PC-3 (cell line): ENCODE measurements at regions not wholly inside any gene's neighbourhood (a gene's known extent, or its start where the extent isn't known, plus 50 kb on each side); places are given as distances from the start of the nearest gene placed in this dataset.
"Not testable (repeated sequence)": the region's sequence is repeated elsewhere in the genome, so short reads cannot be mapped to it uniquely, and the experiment has no call there.

Experiments
- ATAC-seq: fragments of 200-7000 bp; cut with Tn5 transposase; 2 replicates; pipeline ENCODE4 v1.9.1; 2020; ENCODE audit warnings: mild to moderate bottlenecking, moderate library complexity
- BruUV-seq: library from RNA; stranded (reverse); fragments of 400-500 nt; replicated peaks from 2 replicates; lab custom pipeline; 2021; lab: Mats Ljungman, UMichigan
- CTCF ChIA-PET: fragments of 300-600 bp; sonication (Branson Sonifier 250); formaldehyde crosslinking; loops from one replicate; lab custom pipeline; 2022; ENCODE audit warnings: antibody characterized with exemption; lab: Charles Lee
- POLR2A ChIA-PET: fragments of 300-600 bp; sonication (Branson Sonifier 250); formaldehyde crosslinking; loops from one replicate; lab custom pipeline; 2022; ENCODE audit warnings: antibody characterized with exemption; ENCODE audit not compliant: unreplicated experiment; lab: Charles Lee
- DNase-seq: peaks from one replicate; pipeline ENCODE4 v3.0.0-alpha.2; 2015
- H2AFZ ChIP-seq: fragments of 300-600 bp; sonication (generic); 2 replicates; pipeline ENCODE4 v1.6.0; 2016; ENCODE audit warnings: antibody characterized with exemption, low read length
- H3F3A ChIP-seq: fragments of 300-600 bp; sonication (generic); one replicate; pipeline ENCODE4 v1.6.0; 2017; ENCODE audit warnings: antibody characterized with exemption, low read length, control low read depth, mild to moderate bottlenecking; ENCODE audit not compliant: unreplicated experiment
- H3K27ac ChIP-seq: fragments of 300-600 bp; sonication (generic); 2 replicates; pipeline ENCODE4 v1.5.1; 2016; ENCODE audit warnings: mild to moderate bottlenecking, low read length
- H3K27me3 ChIP-seq: fragments of 300-600 bp; sonication (generic); 2 replicates; pipeline ENCODE4 v1.6.1; 2016; ENCODE audit warnings: low read length, mixed read lengths
- H3K36me3 ChIP-seq: fragments of 300-600 bp; sonication (generic); 2 replicates; pipeline ENCODE4 v1.6.1; 2016; ENCODE audit warnings: low read depth, mixed run types, low read length, mixed read lengths
- H3K4me1 ChIP-seq: fragments of 300-600 bp; sonication (generic); 2 replicates; pipeline ENCODE4 v1.5.1; 2016; ENCODE audit warnings: low read length; ENCODE audit not compliant: insufficient read depth
- H3K4me2 ChIP-seq: fragments of 300-600 bp; sonication (generic); 2 replicates; pipeline ENCODE4 v1.6.0; 2016; ENCODE audit warnings: low read length
- H3K4me3 ChIP-seq: fragments of 300-600 bp; sonication (generic); 2 replicates; pipeline ENCODE4 v1.5.1; 2016; ENCODE audit warnings: mild to moderate bottlenecking, low read length, mixed read lengths
- H3K79me2 ChIP-seq: fragments of 300-600 bp; sonication (generic); 2 replicates; pipeline ENCODE4 v1.6.1; 2017; ENCODE audit warnings: low read length, mixed read lengths
- H3K9ac ChIP-seq: fragments of 300-600 bp; sonication (generic); 2 replicates; pipeline ENCODE4 v1.6.0; 2016; ENCODE audit warnings: mild to moderate bottlenecking, low read length
- H3K9me2 ChIP-seq: fragments of 300-600 bp; sonication (generic); replicated peaks from 2 replicates; pipeline ENCODE4 v1.6.1; 2016; ENCODE audit warnings: mixed run types, low read length, mixed read lengths
- H3K9me3 ChIP-seq: fragments of 300-600 bp; sonication (generic); 2 replicates; pipeline ENCODE4 v1.6.1; 2016; ENCODE audit warnings: low read length, mixed read lengths
- H4K20me1 ChIP-seq: fragments of 300-600 bp; sonication (generic); 2 replicates; pipeline ENCODE4 v1.6.1; 2016; ENCODE audit warnings: low read length, mixed read lengths
- intact Hi-C: fragments of 100-400 bp; cut with micrococcal nuclease; formaldehyde crosslinking; loops from 2 replicates; pipeline ENCODE4 v1.9.0; 2023

- H3K4me1 ChIP-seq, intact Hi-C loops, H3K4me3 ChIP-seq, H3K9me3 ChIP-seq, H3K4me2 ChIP-seq, DNase-seq, H3K79me2 ChIP-seq, CTCF ChIA-PET, ATAC-seq, H3K27me3 ChIP-seq, H3K9me2 ChIP-seq, H3F3A ChIP-seq, H3K36me3 ChIP-seq, BruUV-seq, POLR2A ChIA-PET, H3K9ac ChIP-seq, H2AFZ ChIP-seq, H3K27ac ChIP-seq, H4K20me1 ChIP-seq: not testable (repeated sequence)
These were observed 900.1 kb upstream of the TPTE start for GRCh38 chr21:9621121-9621793.

- H3F3A ChIP-seq, H4K20me1 ChIP-seq, H3K9ac ChIP-seq, POLR2A ChIA-PET, DNase-seq, H3K79me2 ChIP-seq, ATAC-seq, H3K36me3 ChIP-seq, H3K4me2 ChIP-seq, H3K9me3 ChIP-seq, intact Hi-C loops, H3K27me3 ChIP-seq, H3K27ac ChIP-seq, CTCF ChIA-PET, H3K4me3 ChIP-seq, H3K4me1 ChIP-seq, H2AFZ ChIP-seq, H3K9me2 ChIP-seq, BruUV-seq: not testable (repeated sequence)
These were observed 893.3 kb upstream of the TPTE start for GRCh38 chr21:9628051-9628450.

- POLR2A ChIA-PET, H2AFZ ChIP-seq, H3K27me3 ChIP-seq, H3K79me2 ChIP-seq, CTCF ChIA-PET, H3K9me2 ChIP-seq, intact Hi-C loops, H3F3A ChIP-seq, BruUV-seq, DNase-seq, H4K20me1 ChIP-seq, H3K36me3 ChIP-seq, H3K9ac ChIP-seq, ATAC-seq, H3K4me1 ChIP-seq, H3K4me2 ChIP-seq, H3K27ac ChIP-seq, H3K4me3 ChIP-seq: not testable (repeated sequence)
- H3K9me3 ChIP-seq = peaks cover 29% of the 10 kb centered on the region
These were observed 874.0 kb upstream of the TPTE start for GRCh38 chr21:9647409-9647808.

- intact Hi-C loops = not testable (repeated sequence)
These were observed 873.1 kb upstream of the TPTE start for GRCh38 chr21:9648331-9648730.

GRCh38 chr21:9648947-9649720 lies 872.2 kb upstream of the TPTE start:
- H3K9me3 ChIP-seq = peaks cover 43% of the 10 kb centered on the region
- H3K9me2 ChIP-seq, intact Hi-C loops, H3K27me3 ChIP-seq, H3K36me3 ChIP-seq, ATAC-seq, H3K27ac ChIP-seq, BruUV-seq, H3K9ac ChIP-seq, POLR2A ChIA-PET, H2AFZ ChIP-seq, H3K4me3 ChIP-seq, CTCF ChIA-PET, H3K4me2 ChIP-seq, DNase-seq, H3F3A ChIP-seq, H3K79me2 ChIP-seq, H4K20me1 ChIP-seq, H3K4me1 ChIP-seq: not testable (repeated sequence)

More at GRCh38 chr21:9648331-9648730, 873.1 kb upstream of the TPTE start:
- peaks cover 35% of the 10 kb centered on the region for H3K9me3 ChIP-seq
- H3K79me2 ChIP-seq, H3K27ac ChIP-seq, H3K9me2 ChIP-seq, POLR2A ChIA-PET, ATAC-seq, H3F3A ChIP-seq, DNase-seq, H3K36me3 ChIP-seq, H3K4me2 ChIP-seq, H2AFZ ChIP-seq, H3K27me3 ChIP-seq, BruUV-seq, CTCF ChIA-PET, H4K20me1 ChIP-seq, H3K4me3 ChIP-seq, H3K9ac ChIP-seq, H3K4me1 ChIP-seq: not testable (repeated sequence)

DNA sequence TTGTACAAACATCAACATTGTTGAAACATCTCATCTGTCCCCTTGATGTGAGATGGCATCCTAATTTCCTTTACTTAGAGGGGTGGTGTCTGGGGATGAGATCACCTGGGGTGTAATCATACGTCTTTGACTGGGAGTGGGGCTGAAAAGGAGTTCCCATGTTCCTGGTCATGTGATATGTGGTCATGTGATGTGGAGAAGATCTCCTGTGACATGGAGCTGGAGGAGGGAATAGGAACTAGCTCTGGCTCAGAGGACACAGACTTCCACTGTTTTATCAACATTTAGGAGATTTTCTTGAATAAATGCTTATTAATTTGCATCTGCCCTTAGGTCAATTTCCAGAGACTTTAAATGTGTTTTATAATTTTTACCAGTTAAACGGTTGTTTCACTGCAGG lies 868.6 kb upstream of the TPTE start:
- POLR2A ChIA-PET, H3K27ac ChIP-seq, H2AFZ ChIP-seq, H4K20me1 ChIP-seq, H3K4me3 ChIP-seq, H3K4me1 ChIP-seq, H3K9me2 ChIP-seq, H3F3A ChIP-seq, H3K36me3 ChIP-seq, CTCF ChIA-PET, BruUV-seq, H3K9ac ChIP-seq, H3K79me2 ChIP-seq, DNase-seq, H3K27me3 ChIP-seq, intact Hi-C loops, H3K4me2 ChIP-seq, ATAC-seq: not testable (repeated sequence)
- H3K9me3 ChIP-seq = peaks cover 57% of the 10 kb centered on the region
